Endothelial cell of umbilical vein (primary cell): ENCODE measurements at regions not wholly inside any gene's neighbourhood (a gene's known extent, or its start where the extent isn't known, plus 50 kb on each side); places are given as distances from the start of the nearest gene placed in this dataset.

Source experiments
- BruUV-seq: library from RNA; stranded (reverse); fragments of 400-500 nt; replicated peaks from 2 replicates; lab custom pipeline; 2021; lab: Mats Ljungman, UMichigan
- CTCF ChIA-PET: fragments of 300-600, 350-600 bp; sonication (Branson Sonifier 250); formaldehyde crosslinking; loops from one replicate; lab custom pipeline; 2021; ENCODE audit warnings: antibody characterized with exemption, inconsistent platforms; lab: Charles Lee
- POLR2A ChIA-PET: fragments of 300-600, 350-600 bp; sonication (Branson Sonifier 250); formaldehyde crosslinking; loops from one replicate; lab custom pipeline; 2021; ENCODE audit warnings: antibody characterized with exemption, inconsistent platforms; lab: Charles Lee
- DNase-seq: peaks from one replicate; pipeline ENCODE4 v3.0.0-alpha.2; 2011; ENCODE audit warnings: low read depth, low spot score
- FAIRE-seq: peaks from 2 replicates; lab custom pipeline; 2011; peaks lifted over from hg19 to GRCh38; lab: Jason Lieb, UNC
- H2AFZ ChIP-seq: 2 replicates; pipeline ENCODE4 v1.6.0; 2012; ENCODE audit warnings: low read depth, low read length, control low read depth, inconsistent platforms
- H3K27ac ChIP-seq: 2 replicates; pipeline ENCODE4 v1.5.1; 2011; ENCODE audit warnings: low read depth, mild to moderate bottlenecking, control low read depth, low read length, moderate library complexity; ENCODE audit not compliant: insufficient read depth
- H3K27me3 ChIP-seq, 2 experiments: 2 replicates each; pipeline versions ENCODE4 v1.6.0 to v1.6.1; 2011; ENCODE audit warnings: low read length in 2 of 2, mixed read lengths in 1 of 2; ENCODE audit not compliant: control insufficient read depth in 2 of 2, insufficient read depth in 2 of 2
- H3K36me3 ChIP-seq, 2 experiments: 2 replicates in 1 of 2; 3 replicates in 1 of 2; pipeline ENCODE4 v1.5.1; 2011; ENCODE audit warnings: low read length in 2 of 2, mild to moderate bottlenecking in 1 of 2, moderate library complexity in 1 of 2; ENCODE audit not compliant: control insufficient read depth in 2 of 2, insufficient read depth in 2 of 2; ENCODE audit errors: extremely low read depth in 1 of 2
- H3K4me1 ChIP-seq: 3 replicates; pipeline ENCODE4 v1.5.1; 2011; ENCODE audit warnings: mild to moderate bottlenecking, low read length; ENCODE audit not compliant: control insufficient read depth, insufficient read depth; ENCODE audit errors: extremely low read depth
- H3K4me2 ChIP-seq: 2 replicates; pipeline ENCODE4 v1.6.1; 2011; ENCODE audit warnings: low read length, control low read depth, mixed read lengths; ENCODE audit not compliant: insufficient read depth
- H3K4me3 ChIP-seq, 3 experiments: fragments of 200-600 bp in 1 of 3; sonication (generic), shearing (Covaris generic) in 1 of 3; replicated peaks in 1 of 3; 2 replicates each; pipeline ENCODE4 v1.5.1; 2011 to 2016; ENCODE audit warnings: control low read depth in 3 of 3, low read length in 3 of 3, mild to moderate bottlenecking in 2 of 3, inconsistent platforms in 1 of 3, low read depth in 1 of 3, moderate library complexity in 1 of 3; ENCODE audit not compliant: insufficient read depth in 1 of 3
- H3K79me2 ChIP-seq: 2 replicates; pipeline ENCODE4 v1.6.0; 2012; ENCODE audit warnings: low read length, inconsistent platforms; ENCODE audit not compliant: control insufficient read depth, insufficient read depth
- H3K9ac ChIP-seq: replicated peaks from 2 replicates; pipeline ENCODE3; 2011; ENCODE audit warnings: low read length, control low read depth; ENCODE audit not compliant: insufficient read depth; ENCODE audit errors: extremely low read depth
- H3K9me1 ChIP-seq: replicated peaks from 3 replicates; pipeline ENCODE4 v1.6.0; 2011; ENCODE audit warnings: mild to moderate bottlenecking, low read length; ENCODE audit not compliant: control insufficient read depth, insufficient read depth; ENCODE audit errors: extremely low read depth
- H3K9me3 ChIP-seq: replicated peaks from 2 replicates; pipeline ENCODE4 v1.5.1; 2012; ENCODE audit warnings: low read length, inconsistent platforms; ENCODE audit not compliant: control insufficient read depth, insufficient read depth
- H4K20me1 ChIP-seq: replicated peaks from 2 replicates; pipeline ENCODE3; 2011; ENCODE audit warnings: mild to moderate bottlenecking, low read length; ENCODE audit not compliant: control insufficient read depth, insufficient read depth; ENCODE audit errors: extremely low read depth
- CTCF ChIP-seq, 2 donors: IDR thresholded peaks; 1 replicate in 1 of 2; 2 replicates in 1 of 2; pipeline ENCODE4 v1.5.1; 2011; ENCODE audit warnings: low read length in 2 of 2, mild to moderate bottlenecking in 2 of 2, moderate library complexity in 2 of 2, control low read depth in 1 of 2, inconsistent platforms in 1 of 2, low read depth in 1 of 2; ENCODE audit not compliant: insufficient read depth in 1 of 2; ENCODE audit errors: extremely low read depth in 1 of 2
- EZH2 ChIP-seq: IDR thresholded peaks from 2 replicates; pipeline ENCODE4 v1.6.1; 2012; ENCODE audit warnings: borderline replicate concordance, low read depth, mild to moderate bottlenecking, moderate library complexity, low read length, inconsistent platforms; ENCODE audit not compliant: severe bottlenecking
- FOS ChIP-seq: IDR thresholded peaks from 2 replicates; pipeline ENCODE4 v1.6.1; 2011; ENCODE audit warnings: mild to moderate bottlenecking, low read length, moderate library complexity, borderline replicate concordance; ENCODE audit not compliant: insufficient read depth
- GATA2 ChIP-seq: IDR thresholded peaks from 2 replicates; pipeline ENCODE4 v1.7.0; 2011; ENCODE audit warnings: low read depth, mild to moderate bottlenecking, moderate library complexity, mixed read lengths, low read length; ENCODE audit not compliant: insufficient read length, insufficient read depth
- JUN ChIP-seq: IDR thresholded peaks from 2 replicates; pipeline ENCODE4 v1.6.1; 2011; ENCODE audit warnings: borderline replicate concordance, low read depth; ENCODE audit not compliant: insufficient read length, insufficient read depth
- MAX ChIP-seq: IDR thresholded peaks from 2 replicates; pipeline ENCODE4 v1.6.1; 2011; ENCODE audit not compliant: insufficient read depth, insufficient read length
- MYC ChIP-seq: IDR thresholded peaks from one replicate; pipeline ENCODE4 v1.6.1; 2011; ENCODE audit warnings: mild to moderate bottlenecking, low read depth, low read length
- POLR2A ChIP-seq: IDR thresholded peaks from 2 replicates; pipeline ENCODE4 v1.6.1; 2012; ENCODE audit warnings: low read depth, mild to moderate bottlenecking, control low read depth, low read length
- POLR2AphosphoS5 ChIP-seq: IDR thresholded peaks from 2 replicates; pipeline ENCODE4 v1.6.1; 2012; ENCODE audit warnings: low read depth, mild to moderate bottlenecking, control low read depth, low read length, moderate library complexity; ENCODE audit not compliant: insufficient read depth
- dilution Hi-C: fragments of 300-500 bp; cut with MboI; formaldehyde crosslinking; loops from one replicate; pipeline ENCODE4 v1.15.0; 2019; ENCODE audit warnings: low sequenced_read_pairs; ENCODE audit not compliant: extremely low pct_ligation_motif_present
- intact Hi-C: fragments of 100-400 bp; cut with micrococcal nuclease; formaldehyde crosslinking; loops from one replicate; pipeline ENCODE4 v1.10.0; 2022

- Histone ChIP-seq H3K27me3 (no peaks in the 10 kb centered on the region), H3K9me3 (no peaks in the 10 kb centered on the region), H3K79me2 (no peaks in the 10 kb centered on the region), H3K36me3 (no peaks in the 10 kb centered on the region), H3K27ac (no peak overlapping the region), H3K4me1 (no peaks in the 10 kb centered on the region), H4K20me1 (no peaks in the 10 kb centered on the region), H2AFZ (no peak overlapping the region), H3K9ac (no peak overlapping the region), H3K9me1 (no peaks in the 10 kb centered on the region), H3K4me2 (no peak overlapping the region), H3K4me3 (no peak overlapping the region)
- POLR2A ChIA-PET = no interaction called here
- CTCF ChIA-PET = no interaction called here
- FAIRE-seq (no peak), DNase-seq (no peak)
- dilution Hi-C loops (no loop called here), intact Hi-C loops (no loop called here)
- no TSS peak for BruUV-seq
- TF ChIP-seq FOS (no peak), POLR2AphosphoS5 (no peak)
Observed at GRCh38 chr10:80729896-80730295, 192.2 kb downstream of the SH2D4B start.

GRCh38 chr10:80730522-80730921, 192.8 kb downstream of the SH2D4B start:
- no peaks in the 10 kb centered on the region for H3K27me3 ChIP-seq
- FAIRE-seq = no peak
- no peaks in the 10 kb centered on the region for H3K9me1 ChIP-seq
- no peak overlapping the region for H3K9ac ChIP-seq
- no peaks in the 10 kb centered on the region for H3K4me1 ChIP-seq
- no peak overlapping the region for H3K4me3 ChIP-seq
- no peaks in the 10 kb centered on the region for H3K79me2 ChIP-seq
- H2AFZ ChIP-seq = no peak overlapping the region
- dilution Hi-C loops = no loop called here
- no TSS peak for BruUV-seq
- ChIA-PET CTCF (no interaction called here), POLR2A (no interaction called here)
- H3K9me3 ChIP-seq = no peaks in the 10 kb centered on the region
- intact Hi-C loops = no loop called here
- no peaks in the 10 kb centered on the region for H3K36me3 ChIP-seq
- H3K27ac ChIP-seq = no peak overlapping the region
- no peak overlapping the region for H3K4me2 ChIP-seq
- TF ChIP-seq MYC (no peak), EZH2 (no peak), POLR2AphosphoS5 (no peak), POLR2A (no peak), MAX (no peak), GATA2 (no peak), CTCF (IDR thresholded peaks at IDR 0.05; ENCODE audit: extremely low read depth in 1 of 2, insufficient read depth in 1 of 2, low read depth in 1 of 2, low read length in 2 of 2) (no peak), JUN (no peak), FOS (no peak)
- no peaks in the 10 kb centered on the region for H4K20me1 ChIP-seq
- no peak for DNase-seq
